A673 (cell line): ENCODE measurements at regions not wholly inside any gene's neighbourhood (a gene's known extent, or its start where the extent isn't known, plus 50 kb on each side); places are given as distances from the start of the nearest gene placed in this dataset.

Experiments
- EZH2 ChIP-seq: fragments of 200-600 bp; sonication (generic); IDR thresholded peaks from 2 replicates; pipeline ENCODE4 v1.6.1; 2017; ENCODE audit warnings: borderline replicate concordance, low read depth, mild to moderate bottlenecking, mixed read lengths, antibody characterized with exemption, low read length; ENCODE audit not compliant: poor library complexity, severe bottlenecking
- TF ChIP-seq, protein P1 (sequence below): fragments of 300-800, 200-600 bp; sonication (generic); conservative IDR thresholded peaks from 2 replicates; pipeline ENCODE4 v1.5.1; 2017; ENCODE audit warnings: low read depth, mild to moderate bottlenecking, antibody characterized with exemption, low read length, moderate library complexity, mixed read lengths

DNA sequence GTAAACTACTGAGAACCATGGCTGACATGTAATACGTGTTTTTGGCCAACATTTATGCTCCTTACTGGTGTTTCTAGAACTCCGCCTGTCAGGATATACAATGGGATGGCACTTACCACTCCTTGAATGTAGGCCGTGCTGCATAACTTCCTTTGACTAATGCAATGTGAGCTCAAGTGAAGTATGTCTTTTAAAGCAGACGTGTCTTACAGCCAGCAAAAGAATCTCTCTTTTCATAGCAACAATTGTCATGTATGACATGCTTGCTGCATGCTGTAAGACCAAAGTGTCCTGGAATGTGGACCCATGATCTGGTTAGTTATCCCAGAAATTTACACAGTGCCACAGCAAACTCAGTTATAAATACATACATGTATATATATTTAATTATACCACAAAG lies 1202.7 kb upstream of the PIK3C3 start:
- TF ChIP-seq, protein P1, sequence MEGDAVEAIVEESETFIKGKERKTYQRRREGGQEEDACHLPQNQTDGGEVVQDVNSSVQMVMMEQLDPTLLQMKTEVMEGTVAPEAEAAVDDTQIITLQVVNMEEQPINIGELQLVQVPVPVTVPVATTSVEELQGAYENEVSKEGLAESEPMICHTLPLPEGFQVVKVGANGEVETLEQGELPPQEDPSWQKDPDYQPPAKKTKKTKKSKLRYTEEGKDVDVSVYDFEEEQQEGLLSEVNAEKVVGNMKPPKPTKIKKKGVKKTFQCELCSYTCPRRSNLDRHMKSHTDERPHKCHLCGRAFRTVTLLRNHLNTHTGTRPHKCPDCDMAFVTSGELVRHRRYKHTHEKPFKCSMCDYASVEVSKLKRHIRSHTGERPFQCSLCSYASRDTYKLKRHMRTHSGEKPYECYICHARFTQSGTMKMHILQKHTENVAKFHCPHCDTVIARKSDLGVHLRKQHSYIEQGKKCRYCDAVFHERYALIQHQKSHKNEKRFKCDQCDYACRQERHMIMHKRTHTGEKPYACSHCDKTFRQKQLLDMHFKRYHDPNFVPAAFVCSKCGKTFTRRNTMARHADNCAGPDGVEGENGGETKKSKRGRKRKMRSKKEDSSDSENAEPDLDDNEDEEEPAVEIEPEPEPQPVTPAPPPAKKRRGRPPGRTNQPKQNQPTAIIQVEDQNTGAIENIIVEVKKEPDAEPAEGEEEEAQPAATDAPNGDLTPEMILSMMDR: no peak
- no peak for TF ChIP-seq EZH2
